Heart left ventricle (tissue), 13 donors: ENCODE measurements at regions not wholly inside any gene's neighbourhood (a gene's known extent, or its start where the extent isn't known, plus 50 kb on each side); places are given as distances from the start of the nearest gene placed in this dataset.

ENCODE experiments used
- CTCF ChIP-seq, 12 donors: fragments of 200-600 bp; sonication (generic) in 4 of 12; IDR thresholded peaks; one replicate each; pipeline versions ENCODE4 v1.5.0 to v1.8.0; 2018 to 2022; ENCODE audit warnings: antibody characterized with exemption in 12 of 12, mild to moderate bottlenecking in 5 of 12
- POLR2A ChIP-seq, 2 donors: fragments of 450-650 bp; IDR thresholded peaks; one replicate each; pipeline ENCODE4 v1.6.1; 2017; ENCODE audit warnings: antibody characterized with exemption in 2 of 2, mild to moderate bottlenecking in 2 of 2, moderate library complexity in 2 of 2
- donor health status: ischemic (EF 13 %, LVEDD 7.1; RV severe dilation, severe dysfunction).
- donor health status: DM: no; HTN: yes; CAD: no.
- donor health status: DM: no; HTN: no; CAD: no.
- donor health status: ischemic (EF 25% LVEDD 6.9; RV normal size, moderate dysfunction).
- donor health status: ischemic (EF 25% LVEDD 5.7; RV mildly dilated, moderate dysfunction).
- donor health status: ischemic (EF 35%, LVEDD 5.7; RV mildly dilated, moderate dysfunction).
- donor health status: nonischemic (EF 11% LVEDD 7.7; RV severe dilation, severe dysfunction).
- donor health status: DM: yes; HTN: yes; CAD: no.
- donor health status: PGD.
- donor health status: ischemic (EF 29% LVEDD 5.4; RV normal size, mild dysfunction).
- donor health status: nonischemic (EF 23%, LVEDD 6.1; RV moderate dilation, normal function).

- TF ChIP-seq CTCF (IDR thresholded peaks at IDR 0.05) (no peak), POLR2A (IDR thresholded peaks at IDR 0.05) (no peak)
Observed at GRCh38 chr15:47551546-47551945, 165.8 kb upstream of the SEMA6D start.
